CD4-positive, alpha-beta T cell treated with Interleukin-1 beta for 1 hour (primary cell): ENCODE measurements at regions not wholly inside any gene's neighbourhood (a gene's known extent, or its start where the extent isn't known, plus 50 kb on each side); places are given as distances from the start of the nearest gene placed in this dataset.

Source experiments
- DNase-seq, 2 donors: peaks; one replicate each; pipeline ENCODE4 v3.0.0-alpha.2; 2020 to 2022

DNA sequence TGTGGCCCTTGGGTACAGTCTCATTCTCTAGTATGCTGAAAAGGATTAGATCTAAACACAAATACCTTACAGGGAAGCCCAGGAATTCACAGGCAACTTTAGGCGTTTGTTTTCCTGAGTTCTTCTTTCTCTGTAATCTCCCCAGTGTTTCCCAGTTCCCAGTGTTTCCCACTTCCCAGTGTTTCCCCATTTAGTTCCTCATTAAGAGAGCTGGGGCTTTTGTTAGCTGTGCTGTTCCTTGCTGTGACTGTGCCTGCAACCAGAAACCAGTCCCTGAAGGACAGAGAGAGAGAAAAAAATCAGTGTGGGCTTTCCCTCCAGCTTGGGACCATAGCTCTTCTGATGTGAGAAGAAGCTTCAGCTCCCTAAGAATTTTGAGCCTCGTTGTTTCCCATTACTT is 802.9 kb upstream of the COBL start:
- DNase-seq = no peak

DNA sequence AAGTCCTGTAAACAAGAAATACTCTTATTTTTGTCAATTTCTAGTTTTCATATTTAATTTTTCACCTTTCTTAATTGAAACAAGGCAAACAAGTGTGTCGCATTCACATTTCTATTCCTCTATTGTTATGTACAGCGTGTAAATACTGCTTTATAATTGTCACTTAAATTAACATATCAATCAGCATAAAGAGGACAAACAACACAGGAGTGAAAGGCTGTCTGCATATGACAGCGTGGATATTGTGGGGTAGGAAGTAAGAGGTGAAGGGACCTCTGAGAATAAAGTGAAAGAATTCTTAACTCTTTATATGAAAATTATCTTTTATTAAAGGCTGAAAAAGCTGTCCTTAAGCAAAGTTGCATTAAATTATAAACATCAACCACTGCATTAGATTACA is 797.9 kb upstream of the COBL start:
- no peak for DNase-seq

DNA sequence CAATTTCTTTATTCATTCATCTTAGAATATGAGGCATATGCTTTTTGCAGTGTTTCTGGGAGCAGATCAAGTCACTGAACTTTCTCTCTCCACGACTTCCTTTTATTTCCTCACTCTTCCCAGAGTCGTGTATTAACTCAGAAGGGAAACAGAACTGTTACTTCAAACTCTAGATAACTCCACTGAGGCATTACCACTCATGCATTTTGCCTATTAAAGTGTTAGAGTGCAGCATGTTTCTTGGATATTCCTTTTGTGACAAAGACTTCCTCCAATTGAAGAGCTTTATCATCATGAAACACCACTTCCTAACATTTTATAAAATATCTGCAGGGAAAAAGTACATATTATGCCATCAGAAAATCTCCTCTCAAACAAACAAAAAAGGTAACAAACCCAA is 797.4 kb upstream of the COBL start:
- DNase-seq = no peak

DNA sequence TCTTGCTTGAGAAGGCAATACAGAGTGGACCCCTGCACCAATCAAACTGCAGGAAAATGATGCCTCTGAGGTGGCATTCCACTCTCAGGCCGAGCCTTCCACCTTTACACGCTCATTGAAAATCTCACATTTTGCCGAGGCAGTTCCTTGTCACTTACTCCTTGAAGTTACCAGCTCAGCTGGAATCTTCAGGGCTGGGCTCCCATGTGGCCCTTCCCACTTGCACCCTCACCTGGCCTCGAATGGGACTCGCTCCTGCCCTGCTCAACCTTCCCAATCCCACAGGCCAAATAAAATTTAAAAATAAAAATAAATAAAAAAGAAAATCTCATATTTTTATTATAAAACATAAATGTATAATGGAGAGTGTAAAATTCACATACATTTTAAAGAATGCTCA is 790.7 kb upstream of the COBL start:
- DNase-seq = no peak

DNA sequence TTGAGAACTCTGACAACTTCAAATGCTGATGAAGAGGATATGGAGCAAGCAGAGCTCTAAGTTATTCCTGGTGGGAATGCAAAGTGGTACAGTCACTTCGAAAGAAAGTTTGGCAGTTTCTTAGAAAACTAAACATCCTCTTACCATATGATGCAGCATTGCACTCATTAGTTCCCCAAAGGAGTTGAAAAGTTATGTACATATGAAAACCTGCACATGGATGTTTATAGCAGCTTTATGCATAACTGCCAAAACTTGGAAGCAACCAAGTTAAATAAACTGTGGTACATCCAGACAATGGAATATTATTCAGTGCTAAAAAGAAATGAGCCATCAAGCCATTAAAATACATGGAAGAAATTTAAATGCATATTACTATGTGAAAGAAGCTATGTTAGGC is 779.3 kb upstream of the COBL start:
- no peak for DNase-seq

DNA sequence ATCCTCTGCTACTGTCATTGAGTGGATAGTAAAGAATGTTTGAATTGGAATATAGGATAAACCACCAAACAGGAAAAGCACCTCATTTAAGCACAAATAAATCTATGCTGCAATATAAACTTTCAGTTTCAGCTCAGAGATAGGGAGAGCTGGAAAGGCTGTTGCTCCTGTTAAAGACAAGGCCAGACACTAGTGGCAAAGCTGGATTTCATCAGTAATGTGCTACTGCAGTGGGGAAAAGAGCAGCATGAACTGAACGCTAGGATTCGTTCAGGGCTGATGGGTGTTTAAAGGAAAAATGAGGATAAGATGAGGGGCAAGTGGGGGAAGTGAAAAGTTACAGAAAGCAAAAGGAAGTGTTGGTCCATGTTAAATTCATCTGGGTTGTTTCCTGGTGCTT is 775.4 kb upstream of the COBL start:
- no peak for DNase-seq

DNA sequence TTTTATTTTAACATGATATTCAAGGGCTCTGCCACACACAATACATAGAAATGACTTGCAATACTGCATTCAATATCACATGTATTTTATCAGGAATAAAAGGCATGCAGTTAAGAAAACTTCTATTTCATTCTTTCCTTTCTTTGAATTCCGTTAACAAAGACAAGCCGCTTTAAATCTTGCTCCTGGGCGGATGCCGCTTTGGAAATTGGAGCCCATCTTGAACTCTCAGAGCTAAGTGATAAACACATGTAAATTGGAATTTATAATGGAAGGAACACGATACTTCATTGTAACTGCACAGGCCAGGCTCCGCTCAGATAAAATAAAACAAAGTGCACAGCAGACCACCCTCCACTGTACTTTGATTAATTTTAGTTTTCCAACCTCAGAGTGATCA is 774.5 kb upstream of the COBL start:
- DNase-seq = no peak

DNA sequence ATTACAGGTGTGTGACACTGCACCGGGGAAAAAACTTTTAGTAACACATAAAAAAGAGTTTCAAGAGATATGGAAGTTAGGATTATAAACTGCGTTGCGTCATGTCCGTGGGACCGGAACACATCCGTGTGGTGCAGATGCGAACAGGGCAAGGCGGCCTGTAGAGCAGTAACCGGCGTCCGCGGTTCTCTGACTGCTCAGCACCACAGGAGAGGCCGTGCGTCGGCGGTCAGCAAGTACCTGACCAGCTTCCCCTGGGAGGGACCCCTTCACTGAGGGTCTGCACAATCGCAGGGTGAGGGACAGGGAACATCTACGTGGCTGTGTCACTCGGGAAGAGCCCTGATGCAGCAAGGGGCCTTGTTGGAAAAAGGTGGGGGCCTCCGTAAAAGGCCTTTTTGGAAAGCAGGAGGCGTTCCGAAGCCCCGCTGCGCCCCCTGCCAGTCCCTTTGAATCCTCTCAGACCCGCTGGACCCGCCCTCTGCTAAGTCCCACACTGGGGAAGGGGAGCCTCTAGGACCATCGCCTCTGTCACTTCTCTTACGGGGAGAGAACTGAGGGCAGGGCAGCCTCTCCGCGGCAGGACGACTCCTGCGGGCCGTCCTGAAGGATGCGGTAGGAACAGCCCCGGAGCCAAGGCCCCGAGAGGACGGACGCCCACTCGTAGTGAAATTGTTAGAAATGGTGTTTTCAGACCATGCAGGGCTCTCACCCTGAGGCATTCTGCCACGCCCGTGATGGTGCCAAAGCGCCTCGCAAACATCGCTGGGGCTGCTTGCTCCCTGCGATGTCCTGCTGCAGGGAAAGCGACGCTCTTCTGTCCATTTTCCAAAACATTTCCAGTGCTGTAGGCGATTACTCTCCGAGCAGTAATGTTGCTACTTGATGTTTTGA is 771.6 kb upstream of the COBL start:
- no peak for DNase-seq

DNA sequence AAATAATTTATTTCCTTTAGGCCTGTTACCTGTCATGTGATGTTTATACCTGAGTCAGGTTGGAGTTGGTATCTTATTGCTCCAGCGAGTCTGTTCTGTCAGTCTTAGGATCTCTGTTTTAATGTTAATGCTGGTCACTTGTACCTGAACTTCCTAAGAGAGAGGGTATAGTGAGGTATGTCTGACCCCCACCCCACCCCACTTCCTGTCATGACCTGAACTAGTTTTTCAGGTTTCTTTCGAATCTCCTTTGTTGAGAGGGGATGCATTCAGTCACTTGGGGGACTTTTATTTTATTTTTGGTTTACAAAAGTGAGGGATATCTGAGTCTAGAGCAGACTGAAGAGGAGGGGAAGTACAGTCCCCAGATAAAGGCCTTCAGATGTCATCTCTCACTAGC is 769.0 kb upstream of the COBL start:
- DNase-seq = no peak

DNA sequence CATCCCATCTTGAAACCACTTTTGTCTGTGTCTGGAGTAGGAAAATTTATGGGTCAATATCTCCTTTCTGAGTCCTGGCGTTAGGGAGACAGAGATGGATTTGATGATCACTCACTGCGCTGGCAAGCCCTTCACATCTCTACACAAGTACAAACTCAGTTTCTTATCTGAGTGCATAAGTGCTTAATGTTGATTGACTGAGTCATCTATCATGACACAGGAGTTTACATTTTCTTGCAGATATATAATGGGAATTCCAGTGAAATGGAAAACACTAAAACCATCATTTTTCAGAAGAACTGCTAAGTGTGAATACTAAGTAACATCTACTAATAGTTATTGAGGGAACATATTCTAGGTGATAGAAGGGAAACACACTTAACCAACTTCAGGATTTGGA is 763.9 kb upstream of the COBL start:
- no peak for DNase-seq

DNA sequence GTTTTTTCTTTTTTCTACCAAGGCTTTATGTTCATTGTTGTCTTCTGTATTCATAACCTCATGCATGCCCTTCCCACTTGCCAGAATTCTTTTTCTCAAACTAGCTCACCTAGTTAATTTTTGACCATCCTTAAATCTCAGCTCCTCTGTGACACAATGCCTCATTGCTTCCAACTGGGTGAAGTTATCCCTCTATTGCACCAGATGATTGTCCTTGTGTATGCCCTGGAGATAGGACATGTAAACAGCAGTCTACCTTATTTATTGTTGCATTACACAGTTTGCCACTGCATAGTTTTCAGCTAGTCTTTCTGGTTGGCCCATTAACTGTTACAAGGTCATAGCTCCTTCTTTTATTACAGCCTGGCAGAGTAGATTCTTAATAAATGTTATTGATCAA is 763.1 kb upstream of the COBL start:
- DNase-seq = no peak

DNA sequence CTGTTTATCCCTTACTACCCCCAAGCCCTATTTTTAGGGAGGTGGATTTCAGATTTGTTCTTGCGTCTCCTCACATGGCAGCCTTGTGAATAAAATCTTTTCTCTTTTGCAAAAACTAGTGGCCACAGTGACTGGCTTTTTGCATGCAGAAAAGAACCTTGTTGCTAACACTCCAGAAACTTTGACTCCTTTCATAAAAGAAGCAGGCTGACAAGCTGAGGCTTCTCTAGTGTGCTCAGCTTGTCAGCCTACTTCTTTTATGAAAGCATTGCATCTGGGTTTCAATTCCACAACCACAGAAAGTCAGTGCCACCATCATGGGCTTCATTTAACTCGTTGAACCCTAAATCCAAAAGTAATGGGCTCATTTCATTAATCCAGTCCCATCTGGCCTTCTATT is 761.0 kb upstream of the COBL start:
- DNase-seq = no peak

DNA sequence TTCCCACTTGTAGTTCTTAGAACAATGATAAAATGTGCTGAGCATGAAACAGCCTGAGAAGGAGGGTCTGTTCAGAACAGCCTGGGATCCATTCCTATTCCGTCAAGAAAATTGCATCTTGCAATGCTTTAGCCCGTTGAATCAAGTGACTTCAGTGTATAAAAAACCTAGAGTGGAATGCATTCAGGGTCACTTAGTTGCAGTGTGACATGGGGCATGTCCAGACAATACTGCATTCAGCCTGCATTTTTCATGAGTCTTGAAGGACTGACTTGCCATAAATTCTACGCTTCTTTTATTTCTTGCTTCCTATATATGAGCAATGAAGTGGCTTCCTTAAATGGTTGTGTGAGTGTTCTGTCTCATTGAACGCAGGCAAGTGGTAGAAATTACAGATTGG is 758.3 kb upstream of the COBL start:
- DNase-seq = no peak

DNA sequence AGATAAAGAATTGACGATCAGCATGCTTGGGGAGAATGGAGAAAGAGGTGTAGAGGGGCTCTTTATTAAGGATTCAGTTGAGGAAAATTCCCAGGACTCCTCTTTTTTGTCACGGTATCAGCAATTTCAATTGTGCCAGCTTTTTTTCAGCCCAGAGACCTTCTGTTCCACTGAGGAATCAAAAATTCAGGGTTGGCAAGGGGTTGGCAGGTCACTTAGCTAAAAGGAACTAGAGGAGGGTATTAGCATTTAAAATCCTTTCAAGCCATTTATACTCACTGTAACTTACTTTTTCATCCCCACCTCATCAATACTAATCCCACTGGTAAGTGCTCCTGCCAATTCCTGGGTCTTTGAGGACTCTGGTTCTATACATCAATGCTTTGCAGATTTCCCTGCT is 757.5 kb upstream of the COBL start:
- no peak for DNase-seq

DNA sequence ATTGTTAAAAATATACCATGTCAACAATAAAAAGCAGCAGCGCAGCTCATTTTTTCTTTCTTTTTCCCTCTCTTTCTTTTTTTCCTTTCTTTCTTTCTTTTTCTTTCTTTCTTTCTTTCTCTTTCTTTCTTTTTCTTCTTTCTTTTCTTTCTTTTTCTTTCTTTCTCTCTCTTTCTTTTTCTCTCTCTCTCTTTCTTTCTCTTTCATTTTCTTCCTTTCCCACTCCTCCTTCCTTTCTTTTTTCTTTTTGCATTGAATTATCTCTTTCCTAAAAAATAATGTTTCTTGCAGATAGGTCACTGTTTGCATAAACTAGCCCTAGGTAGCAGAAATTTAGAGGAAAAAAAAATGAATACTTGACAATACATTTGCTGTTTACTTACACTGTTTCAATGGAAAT is 755.1 kb upstream of the COBL start:
- DNase-seq = no peak

DNA sequence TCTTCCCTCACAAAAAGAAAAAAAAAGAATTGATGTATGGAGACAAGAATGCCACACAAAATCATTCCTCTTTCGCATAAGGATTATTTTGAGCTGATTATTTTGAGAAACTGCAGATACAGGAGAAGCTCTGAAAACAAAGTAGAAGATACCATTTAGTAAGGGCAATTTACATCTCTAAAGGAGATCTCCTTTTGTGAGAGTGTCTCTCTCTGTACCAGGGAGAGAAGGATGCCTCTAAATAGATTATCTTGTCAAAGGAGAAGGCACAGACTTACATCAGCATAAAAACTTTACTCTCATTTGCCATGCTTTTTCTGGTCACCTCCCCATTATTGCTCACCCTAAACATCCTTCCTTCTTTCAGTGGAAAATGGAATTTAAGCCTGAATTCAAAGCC is 747.9 kb upstream of the COBL start:
- no peak for DNase-seq

DNA sequence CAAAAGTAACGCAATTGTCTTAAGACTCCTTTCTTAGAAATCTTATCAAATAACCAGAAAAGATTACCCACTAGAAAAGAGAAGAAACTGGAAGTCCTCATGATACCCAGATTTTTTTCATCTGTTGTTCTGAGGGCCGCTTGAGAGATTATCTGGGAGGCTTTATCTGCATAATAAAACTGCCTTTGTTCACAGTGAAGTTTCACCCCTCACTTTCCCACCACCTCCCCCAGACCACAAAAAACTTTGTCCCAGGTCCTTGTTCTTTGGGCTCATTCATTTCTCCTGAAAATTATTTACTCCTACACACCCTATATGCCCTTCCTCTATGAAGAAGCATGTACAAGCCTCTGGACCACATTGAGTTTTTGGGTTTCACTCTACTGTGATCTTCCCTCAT is 745.1 kb upstream of the COBL start:
- no peak for DNase-seq

DNA sequence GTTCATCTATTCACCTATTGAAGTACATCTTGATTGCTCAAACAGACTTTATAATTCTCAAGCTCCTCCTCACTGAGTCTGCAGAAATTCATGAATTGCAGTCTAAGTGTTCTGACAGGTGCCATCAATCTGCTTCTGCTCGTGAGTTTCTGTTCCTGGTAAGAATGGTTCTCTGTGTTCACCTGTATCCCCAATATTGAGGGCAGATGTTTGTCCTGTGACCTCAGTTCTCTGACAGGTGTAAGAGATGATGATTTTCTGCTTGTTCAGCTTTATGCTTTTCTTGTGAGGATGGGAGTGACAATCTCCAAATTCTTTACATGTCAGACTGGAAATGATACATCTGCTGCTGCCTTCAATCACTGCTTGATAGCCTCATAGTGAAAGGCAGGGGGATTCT is 736.9 kb upstream of the COBL start:
- DNase-seq = no peak

DNA sequence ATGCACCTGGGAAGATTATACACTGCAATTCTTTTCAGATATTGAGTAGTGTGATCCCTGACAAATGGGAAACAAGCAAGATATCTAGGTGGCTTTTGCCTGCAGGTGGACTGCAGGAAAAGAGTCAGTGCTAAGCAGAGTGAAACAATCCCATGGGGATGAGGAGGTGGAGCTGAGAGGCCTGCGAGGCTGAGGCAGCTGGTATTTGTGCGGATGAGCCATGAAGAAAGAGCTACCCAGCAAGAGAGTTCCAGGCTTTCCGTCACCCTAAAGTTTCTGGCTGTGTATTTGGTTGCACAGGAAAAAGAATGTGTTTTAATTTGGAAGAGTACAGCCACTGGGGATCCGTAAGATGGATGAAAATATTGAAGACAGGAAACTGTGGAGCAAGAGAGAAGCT is 714.1 kb upstream of the COBL start:
- DNase-seq = no peak

DNA sequence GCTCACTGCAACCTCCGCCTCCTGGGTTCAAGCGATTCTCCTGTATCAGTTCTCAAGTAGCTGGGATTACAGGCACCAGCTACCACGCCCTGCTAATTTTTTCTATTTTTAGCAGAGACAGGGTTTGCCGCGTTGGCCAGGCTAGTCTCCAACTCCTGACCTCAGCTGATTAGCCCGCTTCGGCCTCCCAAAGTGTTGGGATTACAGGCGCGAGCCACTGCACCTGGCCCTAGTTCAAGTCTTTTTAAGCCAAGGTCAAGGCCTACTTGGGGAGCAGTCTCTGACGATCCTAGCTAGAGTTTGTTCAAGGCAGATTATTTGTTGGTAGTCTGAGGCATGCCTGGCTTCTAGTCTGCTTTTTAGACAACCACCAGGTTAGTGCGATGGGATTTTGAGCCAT is 709.5 kb upstream of the COBL start:
- DNase-seq = no peak

DNA sequence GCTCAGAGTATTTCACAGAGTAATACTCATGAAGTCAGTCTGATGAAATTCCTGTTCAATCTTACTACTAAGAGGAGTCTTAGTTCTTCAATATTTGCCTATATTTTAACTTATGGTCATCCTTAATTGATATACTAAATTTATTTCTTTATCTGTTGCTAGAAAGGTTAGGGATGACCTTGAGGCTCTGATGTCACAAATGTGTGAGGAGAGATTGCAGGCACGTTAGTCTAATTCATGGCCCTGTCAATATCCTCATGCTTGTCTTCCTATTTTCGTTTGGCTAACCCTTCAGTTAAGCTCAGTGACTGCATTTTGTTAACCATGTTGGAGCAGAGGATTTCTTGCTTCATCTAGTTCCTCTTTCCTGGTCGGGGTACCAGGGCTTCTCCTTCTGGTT is 704.7 kb upstream of the COBL start:
- no peak for DNase-seq

DNA sequence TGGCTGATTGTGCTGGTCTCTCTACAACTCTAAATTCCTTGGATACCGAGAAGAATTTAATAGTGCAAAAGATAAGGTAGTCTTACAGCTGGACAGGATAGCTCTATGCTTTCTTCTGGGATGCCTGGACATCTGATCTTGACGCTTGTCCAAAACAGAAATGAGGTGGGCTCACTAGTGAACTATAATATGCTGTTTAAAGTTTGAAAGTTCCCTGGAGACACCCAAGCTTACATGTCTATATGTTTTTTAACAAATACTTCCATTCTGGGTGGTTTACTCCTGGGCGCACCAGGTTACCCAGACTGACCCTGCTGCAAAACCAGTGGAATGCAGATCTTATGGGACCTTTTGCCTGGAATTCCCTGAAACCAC is 702.1 kb upstream of the COBL start:
- DNase-seq = no peak

DNA sequence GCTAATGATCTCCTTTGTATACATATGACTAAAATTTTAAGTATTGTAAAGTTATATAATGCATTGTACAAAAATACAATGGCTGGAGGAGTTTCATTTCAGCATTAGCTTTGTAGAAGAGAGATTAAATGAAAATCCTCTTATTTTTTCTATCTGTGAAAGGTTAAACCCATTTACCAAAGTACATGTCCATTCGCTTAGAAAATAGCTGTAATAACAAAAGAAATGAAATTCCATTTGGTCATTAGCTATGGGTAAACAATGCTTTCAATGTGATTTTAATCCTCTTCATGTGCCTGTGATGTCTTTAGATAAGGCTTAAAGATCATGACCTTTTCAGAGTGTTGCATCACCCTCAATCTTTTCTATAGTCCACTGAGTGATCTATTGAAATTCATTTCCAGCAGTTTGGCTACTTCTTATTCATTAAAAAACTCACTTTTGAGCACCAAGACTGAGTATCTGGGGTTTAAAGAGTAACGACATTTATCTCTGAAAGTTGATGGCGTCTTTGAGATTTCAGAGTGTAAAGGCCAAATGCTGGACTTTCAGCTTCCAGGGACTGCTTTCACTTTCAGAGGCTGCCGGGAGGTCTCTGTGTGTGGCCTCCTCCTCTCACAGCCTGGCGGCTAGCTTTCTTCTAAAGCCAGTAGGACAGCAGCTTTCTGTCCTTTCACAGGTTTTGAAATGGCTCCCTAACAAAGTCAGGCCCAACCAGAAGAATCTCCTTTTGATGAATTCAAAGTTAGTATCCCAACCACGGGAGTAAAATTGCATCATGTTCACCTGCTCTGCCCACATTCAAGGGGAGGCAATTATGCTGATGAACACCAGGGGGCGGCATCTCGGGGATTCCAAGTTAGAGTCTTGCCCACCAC is 701.4 kb upstream of the COBL start:
- DNase-seq = no peak

DNA sequence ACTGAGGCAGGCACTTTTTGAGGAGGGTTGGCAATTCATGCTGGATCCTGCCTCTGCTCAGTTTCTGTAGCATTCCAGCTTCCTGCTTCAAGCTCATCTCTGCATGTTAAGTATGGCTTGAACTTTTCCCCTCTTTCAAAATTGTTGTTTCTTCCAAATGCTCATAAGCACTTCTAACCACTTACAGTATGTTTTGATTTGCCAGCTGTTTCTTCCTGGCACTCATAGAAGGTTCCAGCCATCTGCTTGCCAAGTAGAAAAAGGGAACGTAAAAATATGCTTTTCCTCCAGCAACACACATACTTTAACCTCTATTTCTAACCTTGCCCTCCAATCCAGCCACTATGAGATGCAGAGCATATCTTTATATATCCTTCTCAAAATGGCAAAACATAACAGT is 692.6 kb upstream of the COBL start:
- DNase-seq = no peak

DNA sequence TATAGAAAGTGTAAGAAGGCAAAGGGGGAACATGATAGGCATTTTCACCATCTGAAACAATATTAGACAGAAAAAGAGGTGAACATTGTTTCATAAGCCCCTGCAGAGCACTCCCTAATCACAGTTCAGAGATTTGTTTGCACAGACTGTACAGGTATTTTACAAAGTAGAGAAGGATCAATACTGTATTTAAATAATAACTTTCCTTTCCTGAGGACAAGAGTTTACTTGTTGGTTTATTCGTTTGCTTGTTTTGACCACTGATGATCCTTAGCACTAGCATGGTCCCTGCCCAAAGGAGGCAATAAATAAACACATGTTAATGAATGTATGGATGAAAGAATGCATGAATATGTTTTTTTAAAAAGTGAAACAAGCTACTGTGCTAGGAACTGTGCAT is 690.1 kb upstream of the COBL start:
- DNase-seq = no peak
